ENCODE measurements at regions not wholly inside any gene's neighbourhood (a gene's known extent, or its start where the extent isn't known, plus 50 kb on each side); places are given as distances from the start of the nearest gene placed in this dataset.

DNA sequence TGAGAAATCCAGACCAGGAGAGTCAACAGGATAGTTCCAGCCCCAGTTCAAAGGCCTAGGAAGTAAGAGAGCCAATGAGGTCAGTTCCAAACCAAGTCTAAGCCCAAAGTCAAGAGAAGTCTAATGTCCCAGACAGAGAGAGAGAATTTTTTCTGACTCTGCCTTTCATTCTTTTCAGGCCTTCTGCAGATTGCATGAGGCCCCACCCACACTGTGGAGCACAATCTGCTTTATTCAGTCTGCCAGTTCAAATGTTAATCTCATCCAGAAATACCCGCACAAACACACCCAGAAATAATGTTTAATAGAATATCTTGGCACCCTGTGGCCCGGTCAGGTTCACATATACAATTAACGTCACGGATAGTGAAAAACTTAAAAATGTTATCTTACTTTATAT is 962.4 kb upstream of the SOX9 start:
- Histone ChIP-seq H3K4me3 (ENCODE audit: low read depth, low read length, poor library complexity, severe bottlenecking) (no peak overlapping the region), H3K36me3 (ENCODE audit: insufficient read depth, low read length, poor library complexity, severe bottlenecking) (no peaks in the 10 kb centered on the region), H3K9me3 (ENCODE audit: low read depth, low read length, poor library complexity, severe bottlenecking) (no peaks in the 10 kb centered on the region), H3K27me3 (replicated peaks; ENCODE audit: insufficient read depth, low read depth, low read length, poor library complexity) (no peaks in the 10 kb centered on the region), H3K27ac (ENCODE audit: low read depth, low read length, poor library complexity, severe bottlenecking) (no peak overlapping the region), H3K4me1 (ENCODE audit: insufficient read depth, low read length, poor library complexity, severe bottlenecking) (no peaks in the 10 kb centered on the region)
- intact Hi-C loops (cut with micrococcal nuclease; ENCODE audit: unreplicated experiment), result no loop called here
- ChIA-PET POLR2A (ENCODE audit: low non-redundant PET) (no interaction called here), CTCF (no interaction called here)
- BruUV-seq (replicated peaks), result no TSS peak
- no peak for TF ChIP-seq EZH2 (IDR thresholded peaks at IDR 0.05; ENCODE audit: borderline replicate concordance, low read depth, low read length, poor library complexity, severe bottlenecking)
- TF ChIP-seq, protein P1, sequence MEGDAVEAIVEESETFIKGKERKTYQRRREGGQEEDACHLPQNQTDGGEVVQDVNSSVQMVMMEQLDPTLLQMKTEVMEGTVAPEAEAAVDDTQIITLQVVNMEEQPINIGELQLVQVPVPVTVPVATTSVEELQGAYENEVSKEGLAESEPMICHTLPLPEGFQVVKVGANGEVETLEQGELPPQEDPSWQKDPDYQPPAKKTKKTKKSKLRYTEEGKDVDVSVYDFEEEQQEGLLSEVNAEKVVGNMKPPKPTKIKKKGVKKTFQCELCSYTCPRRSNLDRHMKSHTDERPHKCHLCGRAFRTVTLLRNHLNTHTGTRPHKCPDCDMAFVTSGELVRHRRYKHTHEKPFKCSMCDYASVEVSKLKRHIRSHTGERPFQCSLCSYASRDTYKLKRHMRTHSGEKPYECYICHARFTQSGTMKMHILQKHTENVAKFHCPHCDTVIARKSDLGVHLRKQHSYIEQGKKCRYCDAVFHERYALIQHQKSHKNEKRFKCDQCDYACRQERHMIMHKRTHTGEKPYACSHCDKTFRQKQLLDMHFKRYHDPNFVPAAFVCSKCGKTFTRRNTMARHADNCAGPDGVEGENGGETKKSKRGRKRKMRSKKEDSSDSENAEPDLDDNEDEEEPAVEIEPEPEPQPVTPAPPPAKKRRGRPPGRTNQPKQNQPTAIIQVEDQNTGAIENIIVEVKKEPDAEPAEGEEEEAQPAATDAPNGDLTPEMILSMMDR (conservative IDR thresholded peaks at IDR 0.05; ENCODE audit: low read depth, low read length), result no peak
- DNase-seq (ENCODE audit: low spot score), result no peak

DNA sequence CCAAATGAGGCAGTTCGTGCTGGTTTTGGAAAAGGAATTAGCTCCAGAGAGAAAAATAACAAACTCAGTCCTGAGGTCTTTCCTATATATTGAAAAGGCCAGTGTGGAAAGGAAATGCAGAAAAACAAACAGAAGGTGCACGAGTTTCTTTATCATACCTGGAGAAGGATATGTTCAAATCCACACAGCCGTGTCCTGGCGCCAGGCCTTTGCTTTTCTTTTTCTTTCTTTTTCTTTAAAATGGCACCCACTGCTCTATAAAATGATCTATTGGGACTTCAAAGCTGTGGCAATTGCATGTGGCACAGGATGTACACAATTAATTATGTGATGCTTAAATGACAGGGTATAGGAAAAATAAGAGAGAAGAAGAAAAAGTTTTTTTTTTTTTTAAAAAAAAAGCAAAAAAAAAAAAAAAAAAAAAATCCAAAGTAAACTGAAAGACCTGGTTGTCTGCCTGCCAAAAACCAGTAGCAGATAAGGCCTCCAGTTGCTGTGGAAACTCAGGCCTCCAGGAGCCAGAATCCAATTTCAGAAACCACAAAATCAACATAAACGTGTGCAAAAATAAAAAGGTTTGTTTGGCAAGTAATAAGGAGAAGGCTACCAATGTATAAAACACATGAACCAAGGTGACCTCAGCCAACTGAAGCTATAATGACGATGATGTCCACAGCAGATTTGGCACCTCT is 957.6 kb upstream of the SOX9 start:
- POLR2A ChIA-PET (ENCODE audit: low non-redundant PET), result no interaction called here
- no peak overlapping the region for H3K4me3 ChIP-seq (ENCODE audit: low read depth, low read length, poor library complexity, severe bottlenecking)
- intact Hi-C loops (cut with micrococcal nuclease; ENCODE audit: unreplicated experiment), result no loop called here

DNA sequence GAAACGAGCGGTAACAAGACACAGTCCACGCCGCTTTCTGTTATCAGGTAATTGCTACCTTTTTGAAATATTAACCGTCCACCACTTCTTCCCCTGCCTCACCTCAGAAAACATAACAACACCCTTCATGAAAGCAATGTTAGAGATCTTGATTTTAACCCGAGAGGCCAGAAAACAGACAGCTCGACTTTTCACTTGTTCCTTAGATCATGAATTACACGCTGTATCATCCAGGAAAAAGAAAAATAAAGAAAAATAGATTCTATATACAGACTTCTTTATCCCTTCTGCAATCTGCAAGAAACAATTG is 957.1 kb upstream of the SOX9 start:
- Histone ChIP-seq H3K4me1 (ENCODE audit: insufficient read depth, low read length, poor library complexity, severe bottlenecking) (no peaks in the 10 kb centered on the region), H3K27me3 (replicated peaks; ENCODE audit: insufficient read depth, low read depth, low read length, poor library complexity) (no peaks in the 10 kb centered on the region), H3K9me3 (ENCODE audit: low read depth, low read length, poor library complexity, severe bottlenecking) (no peaks in the 10 kb centered on the region), H3K27ac (ENCODE audit: low read depth, low read length, poor library complexity, severe bottlenecking) (no peak overlapping the region), H3K36me3 (ENCODE audit: insufficient read depth, low read length, poor library complexity, severe bottlenecking) (no peaks in the 10 kb centered on the region), H3K4me3 (ENCODE audit: low read depth, low read length, poor library complexity, severe bottlenecking) (no peak overlapping the region)
- ChIA-PET POLR2A (ENCODE audit: low non-redundant PET) (no interaction called here), CTCF (no interaction called here)
- TF ChIP-seq, protein P1 (conservative IDR thresholded peaks at IDR 0.05; ENCODE audit: low read depth, low read length), result no peak
- no peak for TF ChIP-seq EZH2 (IDR thresholded peaks at IDR 0.05; ENCODE audit: borderline replicate concordance, low read depth, low read length, poor library complexity, severe bottlenecking)
- intact Hi-C loops (cut with micrococcal nuclease; ENCODE audit: unreplicated experiment), result no loop called here
- DNase-seq (ENCODE audit: low spot score), result no peak
- no TSS peak for BruUV-seq (replicated peaks)

More for the DNA sequence above, 957.6 kb upstream of the SOX9 start:
- Histone ChIP-seq H3K27ac (ENCODE audit: low read depth, low read length, poor library complexity, severe bottlenecking) (no peak overlapping the region), H3K27me3 (replicated peaks; ENCODE audit: insufficient read depth, low read depth, low read length, poor library complexity) (no peaks in the 10 kb centered on the region), H3K4me1 (ENCODE audit: insufficient read depth, low read length, poor library complexity, severe bottlenecking) (no peaks in the 10 kb centered on the region), H3K36me3 (ENCODE audit: insufficient read depth, low read length, poor library complexity, severe bottlenecking) (no peaks in the 10 kb centered on the region), H3K9me3 (ENCODE audit: low read depth, low read length, poor library complexity, severe bottlenecking) (no peaks in the 10 kb centered on the region)
- TF ChIP-seq, protein P1 (conservative IDR thresholded peaks at IDR 0.05; ENCODE audit: low read depth, low read length), result no peak
- TF ChIP-seq EZH2 (IDR thresholded peaks at IDR 0.05; ENCODE audit: borderline replicate concordance, low read depth, low read length, poor library complexity, severe bottlenecking), result no peak
- DNase-seq (ENCODE audit: low spot score), result no peak
- CTCF ChIA-PET, result no interaction called here
- BruUV-seq (replicated peaks), result no TSS peak
